ENCODE measurements at regions not wholly inside any gene's neighbourhood (a gene's known extent, or its start where the extent isn't known, plus 50 kb on each side); places are given as distances from the start of the nearest gene placed in this dataset.

DNA sequence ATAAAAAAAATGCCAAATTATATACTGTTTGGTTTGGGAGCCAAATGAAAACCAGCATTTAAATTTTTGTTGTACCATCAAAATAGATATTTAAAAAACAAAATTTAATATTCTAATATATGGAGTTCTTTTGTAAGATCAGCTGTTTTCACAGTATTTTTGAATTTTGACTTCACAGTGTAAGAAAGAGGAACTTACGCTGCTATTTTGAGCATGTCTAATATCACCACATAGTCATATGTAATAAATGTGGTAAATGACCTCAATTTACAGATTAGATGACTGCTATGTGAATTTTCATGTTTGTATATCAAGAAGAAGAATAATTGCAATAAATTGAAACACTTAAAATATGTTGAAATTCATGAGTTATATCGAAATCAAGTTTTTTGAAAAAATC is 189.6 kb downstream of the ARRDC4 start (continued):
- TF ChIP-seq, protein P1, sequence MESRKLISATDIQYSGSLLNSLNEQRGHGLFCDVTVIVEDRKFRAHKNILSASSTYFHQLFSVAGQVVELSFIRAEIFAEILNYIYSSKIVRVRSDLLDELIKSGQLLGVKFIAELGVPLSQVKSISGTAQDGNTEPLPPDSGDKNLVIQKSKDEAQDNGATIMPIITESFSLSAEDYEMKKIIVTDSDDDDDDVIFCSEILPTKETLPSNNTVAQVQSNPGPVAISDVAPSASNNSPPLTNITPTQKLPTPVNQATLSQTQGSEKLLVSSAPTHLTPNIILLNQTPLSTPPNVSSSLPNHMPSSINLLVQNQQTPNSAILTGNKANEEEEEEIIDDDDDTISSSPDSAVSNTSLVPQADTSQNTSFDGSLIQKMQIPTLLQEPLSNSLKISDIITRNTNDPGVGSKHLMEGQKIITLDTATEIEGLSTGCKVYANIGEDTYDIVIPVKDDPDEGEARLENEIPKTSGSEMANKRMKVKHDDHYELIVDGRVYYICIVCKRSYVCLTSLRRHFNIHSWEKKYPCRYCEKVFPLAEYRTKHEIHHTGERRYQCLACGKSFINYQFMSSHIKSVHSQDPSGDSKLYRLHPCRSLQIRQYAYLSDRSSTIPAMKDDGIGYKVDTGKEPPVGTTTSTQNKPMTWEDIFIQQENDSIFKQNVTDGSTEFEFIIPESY (CRISPR knock-in tag; IDR thresholded peaks at IDR 0.05), result no peak
- TF ChIP-seq, protein P2, sequence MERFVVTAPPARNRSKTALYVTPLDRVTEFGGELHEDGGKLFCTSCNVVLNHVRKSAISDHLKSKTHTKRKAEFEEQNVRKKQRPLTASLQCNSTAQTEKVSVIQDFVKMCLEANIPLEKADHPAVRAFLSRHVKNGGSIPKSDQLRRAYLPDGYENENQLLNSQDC (CRISPR knock-in tag; IDR thresholded peaks at IDR 0.05), result no peak
- TF ChIP-seq HEY1 (CRISPR knock-in tag; IDR thresholded peaks at IDR 0.05; ENCODE audit: borderline replicate concordance) (no peak), SIX5 (IDR thresholded peaks at IDR 0.05; ENCODE audit: borderline replicate concordance in 1 of 2, insufficient read depth in 1 of 2, low read depth in 1 of 2, low read length in 2 of 2) (no peak)

DNA sequence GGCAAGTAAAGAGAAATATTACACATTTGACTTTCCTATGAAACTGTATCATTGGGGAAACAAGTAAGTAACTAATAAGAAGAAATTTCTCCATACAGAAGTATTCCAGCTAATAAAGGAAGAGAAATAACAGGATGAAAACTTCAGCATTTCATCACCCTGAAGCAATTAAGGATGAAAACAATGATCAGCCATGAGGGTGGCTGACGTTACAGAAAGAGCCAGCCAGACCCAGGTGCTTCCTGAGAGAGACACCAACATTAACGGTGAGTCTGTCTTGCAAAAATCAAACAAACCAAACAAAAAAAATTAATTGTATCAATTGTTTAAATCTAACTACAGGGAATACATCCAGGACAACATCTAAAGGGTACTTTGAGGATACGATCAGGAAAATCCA is 190.0 kb downstream of the ARRDC4 start:
- H3K4me2 ChIP-seq (ENCODE audit: insufficient read depth, low read length), result no peak overlapping the region
- ChIA-PET POLR2A (no interaction called here), CTCF (ENCODE audit: low intra/inter-chr PET ratio) (no interaction called here)
- no peaks in the 10 kb centered on the region for H3K4me1 ChIP-seq (replicated peaks in 1 of 2; ENCODE audit: control insufficient read depth in 2 of 2, insufficient read depth in 2 of 2, low read length in 2 of 2)
- H4K20me1 ChIP-seq (replicated peaks; ENCODE audit: control insufficient read depth, insufficient read depth, low read length), result no peaks in the 10 kb centered on the region
- 0% methylated on average over 3 of the region's 3 CpGs for WGBS (ENCODE audit: insufficient coverage, low coverage, missing lambda C conversion rate)
- no peak for ATAC-seq
- H3K36me3 ChIP-seq (ENCODE audit: control insufficient read depth, insufficient read depth, low read length), result no peaks in the 10 kb centered on the region
- intact Hi-C loops (cut with micrococcal nuclease) (no loop called here), in situ Hi-C loops (cut with MboI) (no loop called here)
- no peaks in the 10 kb centered on the region for H3K9me3 ChIP-seq (replicated peaks; ENCODE audit: control insufficient read depth, insufficient read depth, low read depth, low read length)
- H3K9ac ChIP-seq (ENCODE audit: insufficient read depth in 1 of 2, low read depth in 2 of 2, low read length in 2 of 2), result no peak overlapping the region
- no peak overlapping the region for H2AFZ ChIP-seq (ENCODE audit: low read depth, low read length)
- DNase-seq (ENCODE audit: extremely low read depth in 1 of 4, low spot score in 3 of 4), result no peak
- FAIRE-seq, result no peak
- no peaks in the 10 kb centered on the region for H3K9me1 ChIP-seq (ENCODE audit: control insufficient read depth, insufficient read depth, low read length)
- peaks cover 2 to 14% of the 10 kb centered on the region in 2 experiments; a peak in 2 of 5 replicates for H3K27me3 ChIP-seq (ENCODE audit: control insufficient read depth in 2 of 2, insufficient read depth in 2 of 2, low read length in 2 of 2)
- no peak for TF ChIP-seq MTF1 (CRISPR knock-in tag; IDR thresholded peaks at IDR 0.05; ENCODE audit: borderline replicate concordance)
- no peak for TF ChIP-seq ESRRA (IDR thresholded peaks at IDR 0.05; ENCODE audit: borderline replicate concordance, low read depth)
- no peak for TF ChIP-seq CHCHD3 (CRISPR knock-in tag; IDR thresholded peaks at IDR 0.05)
- TF ChIP-seq CXXC5 (CRISPR knock-in tag; IDR thresholded peaks at IDR 0.05), result no peak
- TF ChIP-seq WHSC1 (IDR thresholded peaks at IDR 0.05; ENCODE audit: low read length), result no peak
- no peak for TF ChIP-seq DDX20 (tag; IDR thresholded peaks at IDR 0.05; ENCODE audit: low read depth)
- TF ChIP-seq NFIC (IDR thresholded peaks at IDR 0.05), result no peak
- TF ChIP-seq, protein P3, sequence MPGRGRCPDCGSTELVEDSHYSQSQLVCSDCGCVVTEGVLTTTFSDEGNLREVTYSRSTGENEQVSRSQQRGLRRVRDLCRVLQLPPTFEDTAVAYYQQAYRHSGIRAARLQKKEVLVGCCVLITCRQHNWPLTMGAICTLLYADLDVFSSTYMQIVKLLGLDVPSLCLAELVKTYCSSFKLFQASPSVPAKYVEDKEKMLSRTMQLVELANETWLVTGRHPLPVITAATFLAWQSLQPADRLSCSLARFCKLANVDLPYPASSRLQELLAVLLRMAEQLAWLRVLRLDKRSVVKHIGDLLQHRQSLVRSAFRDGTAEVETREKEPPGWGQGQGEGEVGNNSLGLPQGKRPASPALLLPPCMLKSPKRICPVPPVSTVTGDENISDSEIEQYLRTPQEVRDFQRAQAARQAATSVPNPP (IDR thresholded peaks at IDR 0.05; ENCODE audit: borderline replicate concordance, insufficient read depth, insufficient read length), result no peak
- TF ChIP-seq NCOR1 (IDR thresholded peaks at IDR 0.05), result no peak
- TF ChIP-seq FOS (IDR thresholded peaks at IDR 0.05; ENCODE audit: extremely low read depth, insufficient read length), result no peak
- no peak for TF ChIP-seq IFI16 (CRISPR knock-in tag; IDR thresholded peaks at IDR 0.05)
- no peak for TF ChIP-seq PHF8 (IDR thresholded peaks at IDR 0.05; ENCODE audit: borderline replicate concordance, low read length)
- no peak for TF ChIP-seq ZFP36 (IDR thresholded peaks at IDR 0.05; ENCODE audit: low read depth, low read length, partially characterized antibody)
- no peak for TF ChIP-seq SP2 (IDR thresholded peaks at IDR 0.05; ENCODE audit: extremely low read depth, low read depth, low read length, poor library complexity, severe bottlenecking)
- TF ChIP-seq ZNF253 (CRISPR knock-in tag; conservative IDR thresholded peaks at IDR 0.05), result no peak
- no peak overlapping the region for H3K27ac ChIP-seq (ENCODE audit: extremely low read depth, low read depth, low read length)
- no peaks in the 10 kb centered on the region for H3K79me2 ChIP-seq (ENCODE audit: control insufficient read depth, insufficient read depth, low read length)
- H3K4me3 ChIP-seq, result no peak overlapping the region
- no TSS peak for BruUV-seq (replicated peaks)
